IPS-20b (cell line): ENCODE measurements at regions not wholly inside any gene's neighbourhood (a gene's known extent, or its start where the extent isn't known, plus 50 kb on each side); places are given as distances from the start of the nearest gene placed in this dataset.

Experiments used
- H3K27ac ChIP-seq: one replicate; pipeline ENCODE4 v1.5.1; 2013; ENCODE audit warnings: low read length
- H3K27me3 ChIP-seq: 2 replicates; pipeline ENCODE4 v1.6.1; 2013; ENCODE audit warnings: mild to moderate bottlenecking, low read length, inconsistent platforms; ENCODE audit not compliant: insufficient read depth
- H3K36me3 ChIP-seq: 2 replicates; pipeline ENCODE4 v1.6.1; 2013; ENCODE audit warnings: low read depth, mild to moderate bottlenecking, inconsistent platforms, low read length, moderate library complexity; ENCODE audit not compliant: insufficient read depth
- H3K4me1 ChIP-seq: 2 replicates; pipeline ENCODE4 v1.6.1; 2013; ENCODE audit warnings: mild to moderate bottlenecking, control low read depth, inconsistent platforms, low read length, moderate library complexity; ENCODE audit not compliant: insufficient read depth
- H3K4me3 ChIP-seq: 2 replicates; pipeline ENCODE4 v1.5.1; 2013; ENCODE audit warnings: mild to moderate bottlenecking, low read length, inconsistent platforms
- H3K9ac ChIP-seq: 2 replicates; pipeline ENCODE4 v1.6.1; 2013; ENCODE audit warnings: low read depth, mild to moderate bottlenecking, inconsistent platforms, low read length, moderate library complexity
- H3K9me3 ChIP-seq: 2 replicates; pipeline ENCODE4 v1.6.1; 2013; ENCODE audit warnings: mild to moderate bottlenecking, low read depth, low read length, inconsistent platforms; ENCODE audit not compliant: insufficient read depth

- no peak overlapping the region for H3K9ac ChIP-seq
- no peak overlapping the region for H3K4me3 ChIP-seq
- no peaks in the 10 kb centered on the region for H3K36me3 ChIP-seq
- no peak overlapping the region for H3K27ac ChIP-seq
- no peaks in the 10 kb centered on the region for H3K9me3 ChIP-seq
- H3K4me1 ChIP-seq: no peaks in the 10 kb centered on the region
- no peaks in the 10 kb centered on the region for H3K27me3 ChIP-seq
These were observed 963.8 kb upstream of the FLRT2 start for GRCh38 chr14:84566109-84566508.

- no peaks in the 10 kb centered on the region for H3K36me3 ChIP-seq
- H3K4me1 ChIP-seq: no peaks in the 10 kb centered on the region
- H3K9me3 ChIP-seq: no peaks in the 10 kb centered on the region
These were observed 954.3 kb upstream of the FLRT2 start for GRCh38 chr14:84575681-84576080.

GRCh38 chr14:84579292-84579691 is 950.7 kb upstream of the FLRT2 start:
- Histone ChIP-seq H3K4me1 (no peaks in the 10 kb centered on the region), H3K36me3 (no peaks in the 10 kb centered on the region), H3K9ac (no peak overlapping the region), H3K27ac (no peak overlapping the region), H3K4me3 (no peak overlapping the region), H3K27me3 (no peaks in the 10 kb centered on the region), H3K9me3 (no peaks in the 10 kb centered on the region)

More at GRCh38 chr14:84575681-84576080, 954.3 kb upstream of the FLRT2 start:
- H3K4me3 ChIP-seq: no peak overlapping the region
- no peak overlapping the region for H3K27ac ChIP-seq
- H3K9ac ChIP-seq: no peak overlapping the region
- H3K27me3 ChIP-seq: no peaks in the 10 kb centered on the region

GRCh38 chr14:84581041-84581440 is 948.9 kb upstream of the FLRT2 start:
- Histone ChIP-seq H3K9me3 (no peaks in the 10 kb centered on the region), H3K27ac (no peak overlapping the region), H3K9ac (no peak overlapping the region)

GRCh38 chr14:84584511-84584910 is 945.4 kb upstream of the FLRT2 start:
- H3K9ac ChIP-seq: no peak overlapping the region
- no peaks in the 10 kb centered on the region for H3K36me3 ChIP-seq
- H3K4me1 ChIP-seq: no peaks in the 10 kb centered on the region
- H3K4me3 ChIP-seq: no peak overlapping the region
- H3K27ac ChIP-seq: no peak overlapping the region
- no peaks in the 10 kb centered on the region for H3K9me3 ChIP-seq
- H3K27me3 ChIP-seq: no peaks in the 10 kb centered on the region

More at GRCh38 chr14:84581041-84581440, 948.9 kb upstream of the FLRT2 start:
- no peaks in the 10 kb centered on the region for H3K36me3 ChIP-seq
- no peak overlapping the region for H3K4me3 ChIP-seq
- H3K27me3 ChIP-seq: no peaks in the 10 kb centered on the region
- H3K4me1 ChIP-seq: no peaks in the 10 kb centered on the region

DNA sequence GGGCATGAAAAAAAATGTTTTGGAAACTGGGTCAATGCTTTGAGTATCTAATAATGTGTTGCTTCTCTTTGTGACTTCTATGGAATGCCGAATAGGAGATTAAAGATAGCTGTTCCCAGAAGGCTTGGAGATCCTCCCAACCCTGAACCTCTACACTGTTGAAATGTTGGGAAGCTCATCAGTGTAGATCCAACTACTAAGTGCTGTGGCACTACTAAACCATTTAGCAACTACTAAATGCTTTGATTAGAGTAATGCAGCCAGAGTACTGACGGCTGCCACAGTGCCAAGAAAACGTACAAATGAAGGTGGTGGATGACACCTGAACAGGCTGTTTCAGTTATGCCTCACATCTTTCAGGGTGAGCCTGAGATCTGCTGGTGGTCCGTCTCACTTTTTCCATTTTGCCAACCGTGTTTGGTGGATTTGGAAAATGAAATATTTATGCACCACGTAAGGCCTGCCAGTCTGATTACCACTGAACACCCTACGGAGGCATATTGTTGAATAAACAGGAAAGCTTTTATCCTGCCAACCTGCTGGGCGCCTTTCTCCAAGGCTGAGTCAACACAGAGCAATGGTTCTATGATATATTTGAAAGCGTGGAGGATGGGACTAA is 938.0 kb upstream of the FLRT2 start:
- H3K4me1 ChIP-seq: peaks cover 6% of the 10 kb centered on the region; the same call in 1 of the 2 replicates
- no peak overlapping the region for H3K9ac ChIP-seq
- H3K27ac ChIP-seq: no peak overlapping the region
- H3K36me3 ChIP-seq: no peaks in the 10 kb centered on the region
- no peak overlapping the region for H3K4me3 ChIP-seq
- no peaks in the 10 kb centered on the region for H3K9me3 ChIP-seq
- H3K27me3 ChIP-seq: no peaks in the 10 kb centered on the region

DNA sequence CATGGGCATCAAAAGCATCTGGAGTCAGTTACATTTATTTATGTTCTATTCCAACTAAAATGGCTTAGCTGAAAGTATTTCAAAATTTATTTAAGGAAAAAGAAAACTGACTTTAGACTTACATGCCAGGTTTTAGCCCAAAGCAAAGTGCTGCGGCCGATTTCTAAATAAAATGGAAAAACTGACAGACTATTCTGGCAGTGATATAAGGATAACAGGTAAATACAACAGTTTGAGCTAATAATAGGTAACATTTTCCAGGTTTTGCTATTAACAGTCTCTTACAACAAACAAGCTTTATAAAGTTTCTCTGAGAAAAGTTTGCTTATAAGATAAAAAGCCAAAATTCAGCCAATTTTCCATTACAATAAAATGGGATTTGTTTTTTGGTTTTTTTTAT is 937.2 kb upstream of the FLRT2 start:
- Histone ChIP-seq H3K4me3 (no peak overlapping the region), H3K9ac (no peak overlapping the region), H3K36me3 (no peaks in the 10 kb centered on the region), H3K4me1 (peaks cover 6% of the 10 kb centered on the region; the same call in 1 of the 2 replicates), H3K27ac (no peak overlapping the region), H3K9me3 (no peaks in the 10 kb centered on the region), H3K27me3 (no peaks in the 10 kb centered on the region)

DNA sequence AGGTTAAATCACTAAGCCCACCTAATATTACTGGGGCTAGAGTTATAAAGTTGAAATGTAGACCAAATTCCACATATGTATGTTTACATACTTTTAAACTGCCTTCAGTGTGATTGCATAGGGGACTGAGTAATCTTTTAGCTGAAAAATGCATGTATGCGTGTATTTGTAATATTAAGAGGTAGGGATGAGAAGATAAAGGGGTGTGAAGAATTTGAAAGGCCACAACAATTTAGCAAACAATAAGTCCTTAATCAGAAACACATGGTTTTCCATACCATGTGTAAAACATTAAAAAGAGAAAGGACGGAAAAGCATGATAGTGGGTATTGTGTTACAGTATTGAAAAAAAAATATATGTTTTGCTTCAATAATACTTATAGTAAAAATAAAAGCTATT is 919.9 kb upstream of the FLRT2 start:
- no peaks in the 10 kb centered on the region for H3K27me3 ChIP-seq
- H3K4me1 ChIP-seq: no peaks in the 10 kb centered on the region
- H3K4me3 ChIP-seq: no peak overlapping the region
- no peak overlapping the region for H3K9ac ChIP-seq
- no peak overlapping the region for H3K27ac ChIP-seq
- no peaks in the 10 kb centered on the region for H3K9me3 ChIP-seq
- H3K36me3 ChIP-seq: no peaks in the 10 kb centered on the region

DNA sequence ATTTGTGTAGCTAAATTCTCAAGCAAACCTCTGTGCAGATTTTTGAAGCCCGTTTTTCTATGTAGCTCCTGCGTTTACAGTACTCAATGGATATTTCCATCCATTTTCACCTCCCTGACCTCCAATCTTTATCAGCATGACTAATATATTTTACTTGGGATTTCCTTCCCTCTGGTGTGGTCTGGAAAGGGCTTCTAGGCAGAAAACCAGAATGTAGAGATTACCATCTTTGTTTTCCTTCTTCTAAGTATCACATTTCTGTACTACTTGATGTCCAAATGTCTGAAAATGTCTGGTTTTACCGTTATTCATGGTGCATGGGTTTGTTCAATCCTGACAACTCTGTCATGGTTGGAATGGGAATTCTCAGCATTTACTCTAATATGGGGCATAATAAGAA is 907.6 kb upstream of the FLRT2 start:
- no peak overlapping the region for H3K27ac ChIP-seq

DNA sequence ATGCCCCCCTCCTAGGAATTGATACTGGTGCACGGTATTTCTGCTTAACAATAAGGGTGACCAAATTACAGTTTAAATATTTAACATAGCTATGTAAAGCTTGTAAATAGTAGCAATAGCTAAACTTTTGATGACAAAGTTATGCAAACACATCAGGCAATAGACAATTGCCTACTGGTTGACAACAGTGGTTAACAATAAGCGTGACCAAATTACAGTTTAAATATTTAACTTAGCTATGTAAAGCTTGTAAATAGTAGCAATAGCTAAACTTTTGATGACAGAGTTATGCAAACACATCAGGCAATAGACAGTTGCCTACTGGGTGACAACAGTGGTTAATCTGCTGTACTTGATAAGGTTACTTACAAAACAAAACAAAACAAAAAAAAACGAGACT is 886.5 kb upstream of the FLRT2 start:
- H3K9ac ChIP-seq: no peak overlapping the region
- H3K9me3 ChIP-seq: no peaks in the 10 kb centered on the region
- H3K36me3 ChIP-seq: no peaks in the 10 kb centered on the region
- no peak overlapping the region for H3K4me3 ChIP-seq
- H3K27ac ChIP-seq: no peak overlapping the region
- H3K4me1 ChIP-seq: no peaks in the 10 kb centered on the region; the same call in none of the 2 replicates
- no peaks in the 10 kb centered on the region for H3K27me3 ChIP-seq

More for the DNA sequence above, 907.6 kb upstream of the FLRT2 start:
- Histone ChIP-seq H3K27me3 (no peaks in the 10 kb centered on the region), H3K9ac (no peak overlapping the region), H3K4me1 (no peaks in the 10 kb centered on the region), H3K4me3 (no peak overlapping the region), H3K36me3 (no peaks in the 10 kb centered on the region), H3K9me3 (no peaks in the 10 kb centered on the region)

DNA sequence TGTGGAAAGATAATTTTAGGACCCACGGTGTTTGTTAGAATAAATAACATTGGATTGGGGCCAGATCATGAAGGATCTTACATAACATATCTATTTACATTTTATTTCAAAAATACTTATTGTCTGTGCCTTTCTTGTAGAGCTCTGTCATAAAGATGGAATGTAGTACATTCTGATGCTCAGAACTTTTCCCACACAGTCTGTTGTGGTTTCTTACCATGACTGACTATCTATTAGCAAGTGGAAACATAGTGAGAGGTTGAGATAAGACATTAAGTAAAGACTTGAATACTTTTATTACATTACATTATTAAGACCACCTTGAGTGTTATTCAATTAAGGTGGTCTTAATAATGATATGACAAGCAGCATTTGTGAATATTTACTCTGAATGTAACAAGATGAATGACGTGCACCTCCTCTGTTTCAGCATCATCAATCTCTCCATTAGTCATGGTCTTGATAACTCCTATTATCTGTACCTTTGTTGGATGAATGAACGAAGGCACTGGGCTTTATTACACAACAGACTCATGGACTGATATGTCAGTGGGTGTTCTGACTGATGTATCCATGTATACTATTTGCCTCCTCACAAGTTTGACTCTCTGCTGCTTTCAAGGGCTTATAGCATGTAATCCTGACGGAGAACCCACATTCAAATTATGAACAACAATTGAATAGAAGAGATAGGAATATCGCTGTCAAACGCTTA is 883.0 kb upstream of the FLRT2 start:
- no peaks in the 10 kb centered on the region for H3K27me3 ChIP-seq
- H3K4me1 ChIP-seq: no peaks in the 10 kb centered on the region; the same call in 1 of the 2 replicates
- no peaks in the 10 kb centered on the region for H3K36me3 ChIP-seq
- no peak overlapping the region for H3K4me3 ChIP-seq
- H3K27ac ChIP-seq: no peak overlapping the region
- no peak overlapping the region for H3K9ac ChIP-seq
- H3K9me3 ChIP-seq: no peaks in the 10 kb centered on the region

DNA sequence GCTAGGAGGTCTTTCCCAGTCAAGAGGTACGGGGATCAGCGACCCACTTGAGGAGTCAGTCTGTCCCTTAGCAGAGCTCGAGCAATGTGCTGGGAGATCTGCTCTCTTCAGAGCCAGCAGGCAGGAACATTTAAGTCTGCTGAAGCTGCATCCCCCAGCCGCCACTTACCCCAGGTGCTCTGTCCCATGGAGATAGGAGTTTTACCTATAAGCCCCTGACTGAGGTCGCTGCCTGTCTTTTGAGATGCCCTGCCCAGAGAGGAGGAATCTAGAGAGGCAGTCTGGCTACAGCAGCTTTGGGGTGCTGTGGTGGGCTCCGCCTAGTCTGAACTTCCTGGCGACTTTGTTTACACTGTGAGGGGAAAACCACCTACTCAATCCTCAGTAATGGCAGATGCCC is 874.9 kb upstream of the FLRT2 start:
- H3K27me3 ChIP-seq: no peaks in the 10 kb centered on the region
- no peak overlapping the region for H3K9ac ChIP-seq
- no peaks in the 10 kb centered on the region for H3K36me3 ChIP-seq
- no peak overlapping the region for H3K27ac ChIP-seq
- no peak overlapping the region for H3K4me3 ChIP-seq
- H3K9me3 ChIP-seq: no peaks in the 10 kb centered on the region
- no peaks in the 10 kb centered on the region for H3K4me1 ChIP-seq
